ENCODE measurements at regions not wholly inside any gene's neighbourhood (a gene's known extent, or its start where the extent isn't known, plus 50 kb on each side); places are given as distances from the start of the nearest gene placed in this dataset.
"Not testable (repeated sequence)": the region's sequence is repeated elsewhere in the genome, so short reads cannot be mapped to it uniquely, and the experiment has no call there.

DNA sequence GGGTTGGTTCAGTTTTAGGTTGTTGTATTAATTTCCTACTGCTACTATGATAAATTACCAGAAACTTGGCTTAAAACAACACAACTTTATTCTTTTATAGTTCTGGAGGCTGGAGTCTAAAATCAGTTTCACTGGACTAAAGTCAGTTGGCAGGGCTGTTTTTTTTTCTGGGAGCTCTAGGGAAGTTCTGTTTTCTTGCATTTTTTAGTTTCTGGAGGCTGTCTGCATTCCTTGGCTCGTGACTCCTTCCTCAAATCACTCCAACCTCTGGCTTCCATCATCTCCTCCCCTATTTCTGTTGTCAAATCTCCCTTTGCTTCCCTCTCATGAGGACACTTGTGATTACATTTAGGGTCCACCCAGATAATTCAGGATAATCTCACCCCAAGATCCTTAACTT is 51.3 kb upstream of the SUB1 start:
- ATAC-seq, result no peak

DNA sequence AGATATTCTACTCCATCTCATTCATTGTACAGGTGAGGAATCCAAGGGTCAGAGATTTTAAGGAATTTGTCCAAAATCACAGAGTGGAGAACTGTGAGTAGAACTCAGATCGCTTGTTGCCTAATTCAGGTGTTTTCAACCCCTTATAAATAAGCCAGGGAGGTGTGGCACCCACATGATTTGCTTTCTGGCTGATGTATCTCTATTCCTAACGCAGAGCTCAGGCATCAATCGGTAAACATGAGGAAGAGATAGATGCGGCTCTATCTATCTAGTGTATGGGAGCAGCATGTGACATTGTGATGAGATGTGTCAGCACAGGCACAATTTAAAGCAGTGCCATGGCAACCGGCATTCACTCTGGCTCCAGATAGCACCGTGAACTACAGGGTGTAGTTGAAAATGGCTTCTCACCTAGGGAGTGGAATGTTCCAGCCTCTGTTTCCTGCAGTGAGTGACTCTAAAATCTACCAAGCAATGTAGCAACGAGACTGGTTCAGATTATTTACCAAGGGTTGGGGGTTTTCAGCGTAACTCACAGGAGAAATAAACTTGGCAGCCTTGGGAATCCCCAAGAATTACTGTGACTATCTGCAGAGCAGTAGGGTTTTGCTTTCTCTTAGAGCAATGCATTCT is 53.4 kb upstream of the SUB1 start:
- peak; percentile 82 to 86 for ATAC-seq

DNA sequence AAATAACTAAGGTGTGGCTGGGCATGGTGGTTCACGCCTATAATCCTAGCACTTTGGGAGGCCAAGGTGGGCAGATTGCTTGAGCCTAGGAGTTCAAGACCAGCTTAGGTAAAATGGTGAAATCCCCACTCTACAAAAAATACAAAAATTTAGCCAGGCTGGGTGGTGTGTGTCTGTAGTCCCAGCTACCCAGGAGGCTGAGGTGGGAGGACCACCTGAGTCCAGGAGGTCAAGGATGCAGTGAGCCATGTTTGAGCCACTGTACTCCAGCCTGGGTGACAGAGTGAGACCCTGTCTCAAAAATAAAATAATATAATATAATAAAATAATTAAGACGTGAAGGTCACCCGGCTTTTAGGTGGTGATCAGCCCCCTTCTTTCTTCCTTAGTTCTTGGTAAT is 58.0 kb upstream of the SUB1 start:
- ATAC-seq, result not testable (repeated sequence)

DNA sequence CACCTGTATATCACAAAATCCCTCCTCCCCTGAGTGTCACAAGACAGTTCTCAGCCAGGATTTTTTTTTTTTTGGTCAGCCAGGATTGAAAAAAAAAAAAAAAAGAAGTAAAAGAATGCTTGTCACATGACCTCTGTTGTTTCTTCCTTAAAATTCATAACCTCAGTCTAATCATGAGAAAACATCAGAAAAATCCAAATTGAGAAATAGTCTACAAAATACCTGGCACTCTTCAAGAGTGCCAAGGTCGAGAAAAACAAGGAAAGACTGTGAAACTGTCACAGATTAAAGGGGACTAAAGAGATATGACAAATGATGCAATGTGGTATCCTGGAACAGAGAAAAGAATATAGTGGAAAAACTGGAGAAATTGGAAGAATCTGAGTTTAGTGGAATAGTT is 58.5 kb upstream of the SUB1 start:
- ATAC-seq, result no peak

DNA sequence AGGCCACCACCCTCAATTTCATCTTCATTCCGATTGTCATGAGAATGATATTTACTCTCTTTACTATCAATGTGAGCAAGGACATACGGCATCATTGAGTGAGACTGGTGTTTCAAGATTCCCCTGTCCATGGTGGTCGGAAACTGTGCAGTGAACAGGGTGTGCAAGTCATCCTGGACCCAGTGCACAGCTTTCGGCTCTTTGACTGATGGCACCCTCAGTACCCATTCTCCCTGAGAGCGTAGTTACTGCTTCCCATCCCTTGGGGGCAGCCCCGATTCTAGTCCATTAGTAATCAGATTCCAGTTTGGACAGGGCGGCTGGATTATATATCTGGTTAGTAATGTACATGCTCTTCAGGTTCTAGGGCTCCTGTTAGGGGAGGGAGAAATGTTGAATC is 61.7 kb upstream of the SUB1 start:
- ATAC-seq, result no peak

DNA sequence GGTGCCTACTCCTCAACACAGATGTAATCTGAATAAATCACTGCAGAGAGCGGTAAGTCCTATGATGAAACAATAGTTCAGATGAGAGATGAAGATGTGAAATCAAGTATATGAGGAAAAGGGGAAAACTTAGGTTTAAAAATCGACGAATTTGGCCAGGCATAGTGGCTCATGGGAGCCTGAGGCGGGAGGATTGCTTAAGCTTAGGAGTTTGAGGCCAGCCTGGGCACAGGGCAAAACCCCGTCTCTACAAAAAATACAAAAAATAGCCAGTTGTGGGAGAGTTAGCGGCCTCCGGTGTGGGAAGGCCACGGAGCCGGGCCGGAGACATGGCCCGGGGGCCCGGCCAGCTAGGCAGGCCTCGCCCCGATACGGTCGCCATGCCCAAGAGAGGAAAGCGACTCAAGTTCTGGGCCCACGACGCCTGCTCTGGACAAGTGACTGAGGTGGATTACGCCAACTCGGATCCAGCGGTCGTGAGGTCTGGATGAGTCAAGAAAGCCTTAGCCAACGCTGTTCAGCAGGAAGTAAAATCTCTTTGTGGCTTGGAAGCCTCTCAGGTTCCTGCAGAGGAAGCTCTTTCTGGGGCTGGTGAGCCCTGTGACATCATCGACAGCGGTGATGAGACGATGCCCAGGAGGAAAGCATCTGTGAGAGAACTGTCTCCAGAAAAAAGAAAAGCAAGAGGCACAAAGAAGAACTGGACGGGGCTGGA is 62.8 kb upstream of the SUB1 start:
- ATAC-seq, result peak; percentile 41 to 45

DNA sequence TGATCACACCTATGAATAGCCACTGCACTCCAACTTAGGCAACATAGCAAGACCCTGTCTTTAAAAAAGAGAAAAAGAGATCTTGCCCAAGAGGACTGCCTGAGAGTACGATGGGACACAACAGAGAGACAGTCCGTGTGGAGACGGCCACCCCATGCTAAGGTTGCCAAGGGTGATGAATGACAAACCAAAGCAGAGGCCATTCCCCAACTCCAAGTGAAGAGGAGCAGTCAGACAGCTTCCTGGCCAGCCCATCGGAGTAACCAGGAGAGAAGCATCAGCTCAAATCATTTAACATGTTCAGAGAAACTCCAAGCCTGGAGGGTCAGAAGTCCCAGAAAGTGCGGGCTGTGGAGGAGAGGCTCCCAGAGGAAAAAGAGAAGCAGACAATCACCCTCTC is 63.9 kb upstream of the SUB1 start:
- no peak for ATAC-seq

DNA sequence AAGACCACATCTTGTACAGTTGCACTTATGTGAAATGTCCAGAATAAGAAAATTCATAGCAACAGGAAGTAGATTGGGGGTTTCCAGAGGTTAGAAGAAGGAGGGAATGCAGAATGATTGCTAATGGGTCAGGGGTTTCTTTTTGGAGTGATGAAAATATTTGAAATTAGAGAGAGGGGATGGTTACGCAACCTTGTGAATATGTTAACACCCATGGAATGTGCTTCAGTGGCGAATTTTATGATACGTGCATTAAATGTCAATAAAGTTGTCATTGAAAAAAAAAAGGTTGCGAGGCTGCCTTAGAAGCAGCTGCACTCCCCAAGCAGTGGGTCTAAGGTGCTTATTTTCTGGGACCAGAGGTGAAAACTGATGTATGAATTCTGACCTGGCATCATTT is 64.4 kb upstream of the SUB1 start:
- no peak for ATAC-seq

DNA sequence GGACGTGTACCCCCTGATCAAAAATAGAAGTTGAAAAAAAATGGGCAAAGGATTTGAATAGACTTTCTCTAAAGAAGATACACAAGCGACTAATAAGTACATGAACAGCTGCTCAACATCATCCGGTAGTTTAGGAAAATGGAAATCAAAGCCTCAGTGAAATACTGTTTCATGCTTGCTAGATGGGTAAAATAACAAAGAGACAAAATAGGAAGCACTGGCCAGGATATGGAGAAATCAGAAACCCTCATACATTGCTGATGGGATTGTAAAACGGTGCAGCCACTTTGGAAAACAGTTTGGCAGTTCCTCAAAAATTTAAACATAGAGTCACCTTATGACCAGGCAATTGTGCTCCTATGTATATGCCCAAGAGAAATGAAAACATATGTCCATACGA is 65.0 kb upstream of the SUB1 start:
- no peak for ATAC-seq

DNA sequence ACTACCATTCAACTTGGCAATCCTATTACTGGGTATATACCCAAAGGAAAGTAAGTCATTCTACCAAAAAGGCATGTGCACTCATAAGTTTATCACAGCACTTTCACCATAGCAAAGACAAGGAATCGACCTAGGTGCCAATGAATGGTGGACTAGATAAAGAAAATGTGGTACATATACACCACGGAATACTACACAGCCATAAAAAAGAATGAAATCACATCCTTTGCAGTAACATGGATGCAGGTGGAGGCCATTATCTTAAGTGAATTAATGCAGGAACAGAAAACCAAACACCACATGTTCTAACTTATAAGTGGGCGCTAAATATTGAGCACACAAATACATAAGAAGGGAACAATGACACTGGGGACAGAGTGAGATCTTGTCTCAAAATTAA is 65.8 kb upstream of the SUB1 start:
- ATAC-seq, result no peak

DNA sequence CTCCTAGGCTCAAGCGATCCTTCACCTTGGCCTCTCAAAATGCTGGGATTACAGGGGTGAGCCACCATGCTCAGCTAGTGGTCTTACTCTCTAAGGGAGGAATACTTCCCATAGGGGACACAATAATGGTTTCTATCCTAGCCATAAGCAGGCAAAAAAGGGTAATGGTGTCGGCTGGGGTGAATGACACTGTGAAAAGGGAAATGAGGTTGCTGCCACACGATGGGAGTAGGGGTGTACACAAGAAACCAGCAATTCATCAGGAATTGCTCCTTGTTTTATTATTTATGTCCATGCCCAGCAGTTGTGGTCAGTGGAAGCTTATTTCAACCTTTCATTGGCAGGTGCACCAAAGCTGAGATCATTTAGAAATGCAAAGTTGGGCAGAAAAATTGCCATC is 70.3 kb upstream of the ZFR start:
- ATAC-seq, result no peak

DNA sequence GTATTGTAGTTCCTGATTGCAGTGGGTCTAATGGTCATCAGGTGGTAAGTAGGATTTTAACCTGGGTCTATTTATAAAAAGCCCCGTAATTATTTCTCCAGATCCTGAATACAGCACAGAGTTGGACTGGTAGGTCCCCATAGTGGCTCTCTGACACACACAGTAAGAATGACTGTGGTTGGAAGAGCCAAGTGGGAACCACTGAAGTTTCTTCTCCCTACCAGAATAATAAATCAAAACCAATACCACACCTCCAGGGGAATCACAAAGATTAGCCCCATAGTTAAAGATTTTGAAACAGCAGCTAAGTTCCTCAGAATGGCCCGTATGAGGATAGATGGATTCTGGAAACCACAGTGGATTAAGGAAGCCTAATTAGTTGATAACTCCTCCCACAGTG is 68.4 kb upstream of the ZFR start:
- ATAC-seq, result no peak

DNA sequence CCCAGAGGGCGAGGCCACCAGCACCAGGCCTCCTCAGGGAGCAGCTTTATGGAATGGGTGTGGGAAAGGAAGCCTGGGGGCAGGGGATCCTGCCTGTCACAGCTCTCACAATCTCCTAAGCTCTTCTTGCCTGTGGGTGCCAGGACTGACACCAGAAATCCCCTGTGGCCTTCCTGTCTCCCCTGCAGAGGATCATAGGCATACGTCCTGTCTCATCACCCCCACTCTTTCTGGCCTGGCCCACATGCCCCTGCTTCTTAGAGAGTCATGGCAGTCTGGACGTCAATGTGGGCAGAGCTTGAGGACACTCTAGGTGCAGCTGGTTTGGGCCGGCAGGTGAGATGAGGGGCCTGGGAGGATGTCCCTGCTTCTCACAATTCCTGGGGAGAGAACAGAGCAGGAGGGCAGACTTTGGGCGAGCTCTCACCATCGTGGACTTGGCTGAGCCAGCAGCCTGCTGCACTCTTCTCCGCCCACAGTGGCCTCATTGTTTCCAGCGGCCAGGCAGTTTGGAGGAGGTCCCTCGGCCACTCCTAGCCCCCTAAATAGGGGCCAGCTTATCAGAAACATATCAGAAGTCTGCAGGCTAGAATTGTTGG is 67.3 kb upstream of the ZFR start:
- ATAC-seq, result no peak

DNA sequence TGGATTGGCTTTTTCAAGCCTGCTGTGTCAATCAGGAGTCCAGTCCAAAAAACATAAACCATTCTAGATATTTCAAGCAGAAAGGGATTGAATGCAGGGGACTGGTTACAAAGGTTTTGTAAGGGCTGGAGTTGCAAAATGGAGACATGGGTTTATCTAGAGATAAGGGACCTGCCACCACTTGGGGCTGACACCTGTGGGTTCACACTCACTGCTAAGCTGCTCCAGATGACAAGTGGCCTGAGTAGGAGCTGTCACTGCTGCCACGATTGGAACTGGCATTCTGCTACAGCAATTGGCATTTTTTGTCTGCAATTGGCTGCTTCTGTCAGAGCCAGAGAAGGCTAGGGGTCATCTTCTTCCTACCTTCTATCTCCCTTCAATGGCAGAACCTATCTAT is 66.3 kb upstream of the ZFR start:
- no peak for ATAC-seq

DNA sequence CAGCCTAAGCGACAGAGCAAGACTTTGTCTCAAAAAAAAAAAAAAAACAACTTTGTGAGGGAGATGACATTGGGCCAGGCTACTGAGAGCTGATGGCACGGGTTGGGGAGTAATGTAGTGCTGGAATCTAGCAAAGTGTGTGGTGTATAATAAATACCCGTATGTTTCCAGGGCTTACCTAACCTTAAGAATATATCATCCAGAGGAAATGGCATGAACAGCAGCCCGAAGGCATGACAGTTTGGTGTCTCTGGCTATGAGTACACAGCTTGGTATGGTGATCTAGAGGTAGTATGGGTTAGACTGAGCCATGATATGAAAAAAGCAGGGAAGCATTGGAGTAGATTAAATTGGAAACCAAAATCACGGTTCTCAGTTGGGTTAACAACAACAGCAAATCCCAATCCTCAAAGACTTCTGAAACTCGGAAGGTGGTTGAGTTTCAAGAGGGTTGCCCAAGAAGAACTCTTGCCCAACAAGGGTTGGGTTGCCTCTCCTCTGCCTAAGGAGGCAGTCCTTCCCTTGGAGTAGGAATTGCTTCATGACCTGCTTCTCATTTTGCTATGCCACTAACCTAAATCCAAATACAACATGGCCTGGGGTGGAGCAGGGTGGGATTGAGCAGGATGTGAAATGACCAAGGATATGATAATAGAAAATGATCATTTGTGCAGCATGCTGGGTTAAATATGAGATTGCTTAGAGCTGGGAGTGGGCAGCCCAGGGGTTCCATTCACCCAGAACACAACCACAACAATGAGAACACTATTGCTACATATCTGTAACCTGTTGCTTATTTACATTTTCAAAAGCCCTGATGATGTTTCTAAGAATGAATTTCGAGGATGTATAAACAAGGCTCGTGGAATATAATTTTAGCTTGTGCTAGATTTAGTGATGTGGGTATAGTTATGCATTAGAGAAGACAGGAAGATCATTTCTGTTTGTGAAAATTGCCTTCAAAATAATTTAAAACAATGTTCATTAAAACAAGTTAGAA is 64.6 kb upstream of the ZFR start:
- ATAC-seq, result no peak

DNA sequence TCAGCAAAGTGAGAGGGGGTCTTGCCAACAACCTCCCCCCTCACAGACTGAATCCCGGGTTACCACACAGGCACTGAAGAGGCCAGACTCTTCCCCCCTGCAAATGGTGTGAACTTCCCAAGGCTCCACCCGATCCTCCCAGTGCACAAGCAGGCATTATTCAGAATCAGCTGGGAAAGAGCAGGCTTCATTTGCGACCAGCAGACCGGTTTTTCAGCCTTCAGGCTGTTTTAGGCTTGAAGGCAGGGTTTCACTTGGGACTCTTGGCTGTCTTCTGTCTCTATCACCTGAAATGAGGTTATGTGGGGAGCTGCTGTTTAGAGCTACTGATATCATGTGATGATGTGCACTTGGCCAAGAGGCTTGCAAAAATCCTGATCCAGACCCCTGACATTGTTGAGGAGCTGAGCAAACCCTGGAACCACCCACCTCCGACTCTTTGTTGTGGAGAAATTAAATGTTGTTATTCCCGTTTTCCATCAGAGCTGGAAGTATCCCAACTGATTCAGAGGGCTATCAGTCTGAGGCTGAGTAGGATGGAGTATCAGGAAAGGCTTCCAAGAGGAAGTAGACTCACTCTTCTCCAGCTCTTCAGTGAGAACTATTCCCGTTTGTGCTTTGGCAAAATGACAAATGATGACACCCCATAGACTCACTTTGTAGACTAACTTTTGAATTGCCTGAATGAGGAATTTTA is 63.3 kb upstream of the ZFR start:
- ATAC-seq, result no peak

DNA sequence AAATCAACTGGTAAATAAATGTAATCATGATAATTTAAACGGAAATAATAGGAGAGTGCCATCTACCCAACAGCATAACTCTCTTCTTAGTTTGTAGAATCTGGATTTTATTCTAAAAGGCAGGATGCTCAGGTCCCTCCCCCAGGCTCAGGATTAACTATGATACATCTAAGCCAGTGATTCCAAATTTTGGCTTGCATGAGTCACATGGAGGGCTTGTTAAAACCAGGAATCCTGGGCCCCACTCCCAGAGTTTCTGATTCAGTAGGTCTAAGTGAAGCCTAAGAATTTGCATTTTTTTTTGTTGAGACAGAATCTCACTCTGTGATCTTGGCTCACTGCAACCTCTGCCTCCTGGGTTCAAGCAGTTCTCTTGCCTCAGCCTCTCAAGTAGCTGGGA is 62.3 kb upstream of the ZFR start:
- no peak for ATAC-seq

DNA sequence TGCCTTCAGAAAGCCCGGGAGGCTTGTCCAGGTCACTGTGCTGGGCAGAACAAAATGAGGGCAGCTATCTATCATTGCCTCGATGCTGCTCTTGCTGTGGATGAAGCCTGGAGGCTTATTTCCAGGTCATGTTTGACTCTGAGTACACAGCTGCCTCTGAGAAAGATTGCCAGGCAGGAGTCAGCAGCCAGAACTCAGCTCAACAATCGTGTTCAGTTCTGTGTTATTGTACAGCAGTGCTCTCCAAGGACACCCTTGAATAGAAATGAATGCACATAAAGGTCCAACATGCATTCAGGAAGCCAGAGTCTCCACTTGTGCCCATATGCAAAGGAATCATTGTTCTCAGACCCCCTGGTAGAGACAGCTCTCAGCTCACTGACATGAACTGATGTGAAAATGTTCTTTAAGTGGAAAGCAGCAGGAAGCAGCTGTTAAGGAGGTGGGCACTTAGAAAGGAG is 61.7 kb upstream of the ZFR start:
- no peak for ATAC-seq

DNA sequence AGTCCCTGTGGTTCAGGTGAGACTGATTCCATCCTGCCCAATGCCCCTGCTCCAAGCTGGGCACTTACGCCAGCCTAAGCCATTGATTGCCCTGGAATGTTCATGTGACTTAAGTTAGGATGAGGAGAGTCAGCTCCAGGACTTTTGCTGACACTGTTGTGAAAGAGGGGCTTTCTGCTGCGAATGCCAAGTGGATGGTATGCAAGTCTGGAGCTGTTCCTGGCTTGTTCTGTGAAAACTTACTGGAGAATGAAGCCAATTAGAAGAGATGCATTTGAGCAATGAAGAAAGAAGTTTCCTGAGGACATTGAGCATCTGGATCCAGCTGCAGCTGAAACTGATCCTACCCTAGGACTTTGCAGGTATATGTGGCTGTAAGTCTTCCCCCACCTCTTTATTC is 61.2 kb upstream of the ZFR start:
- no peak for ATAC-seq

DNA sequence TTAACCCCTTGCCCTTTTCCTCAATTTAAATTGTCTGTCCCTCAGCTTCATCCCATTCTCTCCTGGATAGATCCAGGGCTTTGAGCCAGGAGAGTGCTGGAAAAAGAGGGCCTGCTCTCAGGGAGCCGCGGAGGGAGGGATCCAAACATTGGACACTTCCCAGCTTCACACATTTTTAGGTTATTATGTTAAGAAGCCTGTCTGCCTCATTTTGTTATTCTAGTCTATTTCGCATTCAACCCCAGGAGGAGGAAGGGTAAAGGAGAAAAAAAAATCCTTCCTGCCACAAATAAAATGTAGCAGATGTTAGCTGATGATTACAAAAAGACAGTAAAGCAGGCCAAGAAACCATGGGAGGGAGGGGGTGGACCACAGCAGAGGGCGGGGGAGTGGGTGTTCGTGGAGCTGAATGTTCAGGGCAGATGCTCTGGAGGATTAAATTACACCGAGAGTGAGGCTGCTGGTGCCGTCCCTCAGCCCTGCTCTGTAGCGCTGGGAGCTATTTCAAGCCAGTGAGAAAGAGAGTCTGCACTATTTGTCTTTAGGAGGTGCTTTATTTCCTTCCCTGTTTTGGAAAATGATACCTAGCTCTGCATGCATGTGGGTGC is 60.6 kb upstream of the ZFR start:
- ATAC-seq, result no peak

DNA sequence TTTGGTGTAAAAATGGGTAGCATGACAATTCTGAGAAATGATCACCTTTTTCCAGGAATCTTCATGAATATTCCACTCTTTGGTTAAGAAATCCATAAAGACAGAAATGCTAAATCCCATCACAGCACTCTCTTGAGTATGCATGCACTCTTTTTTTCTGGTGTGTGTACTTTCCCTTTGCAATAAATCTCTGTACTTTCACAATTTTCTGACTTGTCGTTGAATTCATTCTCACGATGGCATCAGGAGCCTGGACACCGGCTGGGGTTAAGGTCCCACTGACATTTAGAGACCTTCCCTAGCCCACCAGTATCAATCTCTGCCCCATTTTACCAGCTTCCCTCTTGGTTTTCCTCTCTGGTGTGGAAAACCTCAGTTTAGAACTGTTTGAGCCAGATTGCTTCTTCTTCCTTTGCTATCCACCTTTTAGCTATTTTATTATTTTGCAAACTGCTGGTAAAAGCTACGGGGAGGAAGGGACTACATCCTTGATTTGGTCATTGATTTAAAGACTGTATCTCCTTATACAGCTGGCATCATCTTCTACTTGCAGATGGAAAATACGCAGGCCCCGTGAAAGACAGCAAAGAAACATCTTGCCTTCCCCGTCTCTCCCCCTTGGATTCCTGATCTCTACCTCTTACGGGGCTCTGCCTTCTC is 59.9 kb upstream of the ZFR start:
- no peak for ATAC-seq

DNA sequence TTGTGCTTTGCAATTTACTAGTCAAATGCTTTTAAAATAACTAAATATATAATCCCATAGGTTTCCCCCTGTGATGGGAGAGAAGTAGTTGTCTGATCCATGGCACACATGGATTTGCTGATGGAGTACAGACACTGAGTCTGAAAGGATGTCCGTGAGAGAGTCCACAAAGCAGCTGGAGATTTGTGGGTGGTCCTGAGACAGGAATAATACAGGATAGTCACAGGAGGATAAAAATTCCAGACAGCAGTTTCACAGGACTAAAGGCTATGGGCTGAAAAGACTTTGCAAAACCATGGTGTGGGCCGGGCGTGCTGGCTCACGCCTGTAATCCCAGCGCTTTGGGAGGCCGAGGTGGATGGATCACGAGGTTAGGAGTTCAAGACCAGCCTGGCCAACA is 58.7 kb upstream of the ZFR start:
- no peak for ATAC-seq

Data from activated CD4-positive, CD25-positive, alpha-beta regulatory T cell treated with anti-CD3 and anti-CD28 coated beads, Interleukin-2, amount 50 U/mL, for 24 hours (primary cell).